ENCODE measurements at regions not wholly inside any gene's neighbourhood (a gene's known extent, or its start where the extent isn't known, plus 50 kb on each side); places are given as distances from the start of the nearest gene placed in this dataset.

DNA sequence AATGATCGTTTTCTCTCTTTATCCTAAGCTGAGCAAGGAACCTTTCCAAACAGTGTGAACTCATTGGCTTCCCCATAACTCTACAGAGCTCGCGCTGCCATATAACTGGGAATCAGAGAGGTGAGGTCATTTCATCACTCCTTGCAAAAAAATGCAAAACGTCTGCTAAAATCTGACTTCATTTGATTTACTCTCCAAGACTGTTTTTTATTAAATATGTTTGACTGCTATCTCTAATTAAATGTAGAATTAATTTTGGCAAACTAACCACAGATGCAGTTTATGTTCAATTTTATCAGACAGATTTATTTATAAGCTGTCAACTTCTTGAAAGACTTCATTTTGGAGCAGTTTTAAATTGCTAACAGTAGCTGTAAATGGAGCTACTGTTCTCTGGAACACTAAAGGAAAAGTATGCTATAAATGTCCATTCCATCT is 131.6 kb upstream of the SOX5 start:
- H2AFZ ChIP-seq (ENCODE audit: low read depth, low read length) = no peak overlapping the region
- no peak overlapping the region for H3K9ac ChIP-seq (ENCODE audit: insufficient read depth in 1 of 2, low read depth in 2 of 2, low read length in 2 of 2)
- H3K36me3 ChIP-seq (ENCODE audit: control insufficient read depth, insufficient read depth, low read length) = no peaks in the 10 kb centered on the region
- H3K27ac ChIP-seq (ENCODE audit: extremely low read depth, low read depth, low read length) = no peak overlapping the region
- FAIRE-seq (no peak), ATAC-seq (no peak), DNase-seq (ENCODE audit: extremely low read depth in 1 of 4, low spot score in 3 of 4) (no peak)
- no TSS peak for BruUV-seq (replicated peaks)
- no peak for TF ChIP-seq STAT5A (IDR thresholded peaks at IDR 0.05; ENCODE audit: borderline replicate concordance, low read length)
- TF ChIP-seq TAF9B (IDR thresholded peaks at IDR 0.05; ENCODE audit: partially characterized antibody) = no peak
- TF ChIP-seq, protein P1, sequence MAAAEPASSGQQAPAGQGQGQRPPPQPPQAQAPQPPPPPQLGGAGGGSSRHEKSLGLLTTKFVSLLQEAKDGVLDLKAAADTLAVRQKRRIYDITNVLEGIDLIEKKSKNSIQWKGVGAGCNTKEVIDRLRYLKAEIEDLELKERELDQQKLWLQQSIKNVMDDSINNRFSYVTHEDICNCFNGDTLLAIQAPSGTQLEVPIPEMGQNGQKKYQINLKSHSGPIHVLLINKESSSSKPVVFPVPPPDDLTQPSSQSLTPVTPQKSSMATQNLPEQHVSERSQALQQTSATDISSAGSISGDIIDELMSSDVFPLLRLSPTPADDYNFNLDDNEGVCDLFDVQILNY (CRISPR knock-in tag; IDR thresholded peaks at IDR 0.05) = no peak
- TF ChIP-seq PURB (CRISPR knock-in tag; IDR thresholded peaks at IDR 0.05; ENCODE audit: low read depth) = no peak
- TF ChIP-seq, protein P2, sequence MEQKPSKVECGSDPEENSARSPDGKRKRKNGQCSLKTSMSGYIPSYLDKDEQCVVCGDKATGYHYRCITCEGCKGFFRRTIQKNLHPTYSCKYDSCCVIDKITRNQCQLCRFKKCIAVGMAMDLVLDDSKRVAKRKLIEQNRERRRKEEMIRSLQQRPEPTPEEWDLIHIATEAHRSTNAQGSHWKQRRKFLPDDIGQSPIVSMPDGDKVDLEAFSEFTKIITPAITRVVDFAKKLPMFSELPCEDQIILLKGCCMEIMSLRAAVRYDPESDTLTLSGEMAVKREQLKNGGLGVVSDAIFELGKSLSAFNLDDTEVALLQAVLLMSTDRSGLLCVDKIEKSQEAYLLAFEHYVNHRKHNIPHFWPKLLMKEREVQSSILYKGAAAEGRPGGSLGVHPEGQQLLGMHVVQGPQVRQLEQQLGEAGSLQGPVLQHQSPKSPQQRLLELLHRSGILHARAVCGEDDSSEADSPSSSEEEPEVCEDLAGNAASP (IDR thresholded peaks at IDR 0.05) = no peak
- no peak for TF ChIP-seq MAFF (IDR thresholded peaks at IDR 0.05; ENCODE audit: low read length)
- no peak for TF ChIP-seq NBN (IDR thresholded peaks at IDR 0.05; ENCODE audit: low read depth)
- TF ChIP-seq NCOA2 (IDR thresholded peaks at IDR 0.05; ENCODE audit: partially characterized antibody in 2 of 2) = no peak
- TF ChIP-seq, protein P3, sequence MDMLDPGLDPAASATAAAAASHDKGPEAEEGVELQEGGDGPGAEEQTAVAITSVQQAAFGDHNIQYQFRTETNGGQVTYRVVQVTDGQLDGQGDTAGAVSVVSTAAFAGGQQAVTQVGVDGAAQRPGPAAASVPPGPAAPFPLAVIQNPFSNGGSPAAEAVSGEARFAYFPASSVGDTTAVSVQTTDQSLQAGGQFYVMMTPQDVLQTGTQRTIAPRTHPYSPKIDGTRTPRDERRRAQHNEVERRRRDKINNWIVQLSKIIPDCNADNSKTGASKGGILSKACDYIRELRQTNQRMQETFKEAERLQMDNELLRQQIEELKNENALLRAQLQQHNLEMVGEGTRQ (CRISPR knock-in tag; IDR thresholded peaks at IDR 0.05) = no peak
- WGBS (ENCODE audit: insufficient coverage, low coverage, missing lambda C conversion rate) = 4% methylated on average over 4 of the region's 4 CpGs
- no peak overlapping the region for H3K4me2 ChIP-seq (ENCODE audit: insufficient read depth, low read length)
- H3K4me1 ChIP-seq (replicated peaks in 1 of 2; ENCODE audit: control insufficient read depth in 2 of 2, insufficient read depth in 2 of 2, low read length in 2 of 2) = no peaks in the 10 kb centered on the region; a peak in 1 of 5 replicates
- no peaks in the 10 kb centered on the region for H3K27me3 ChIP-seq (ENCODE audit: control insufficient read depth in 2 of 2, insufficient read depth in 2 of 2, low read length in 2 of 2)
- no peaks in the 10 kb centered on the region for H4K20me1 ChIP-seq (replicated peaks; ENCODE audit: control insufficient read depth, insufficient read depth, low read length)
- H3K79me2 ChIP-seq (ENCODE audit: control insufficient read depth, insufficient read depth, low read length) = no peaks in the 10 kb centered on the region
- ChIA-PET CTCF (ENCODE audit: low intra/inter-chr PET ratio) (no interaction called here), POLR2A (no interaction called here)
- no peaks in the 10 kb centered on the region for H3K9me1 ChIP-seq (ENCODE audit: control insufficient read depth, insufficient read depth, low read length)
- in situ Hi-C loops (cut with MboI) (no loop called here), intact Hi-C loops (cut with micrococcal nuclease) (no loop called here)
- H3K4me3 ChIP-seq = no peak overlapping the region
- H3K9me3 ChIP-seq (replicated peaks; ENCODE audit: control insufficient read depth, insufficient read depth, low read depth, low read length) = no peaks in the 10 kb centered on the region
